ENCODE measurements at regions not wholly inside any gene's neighbourhood (a gene's known extent, or its start where the extent isn't known, plus 50 kb on each side); places are given as distances from the start of the nearest gene placed in this dataset.
A peak's percentile ranks its signal among the peaks of the same experiment; 100 is the strongest.

DNA sequence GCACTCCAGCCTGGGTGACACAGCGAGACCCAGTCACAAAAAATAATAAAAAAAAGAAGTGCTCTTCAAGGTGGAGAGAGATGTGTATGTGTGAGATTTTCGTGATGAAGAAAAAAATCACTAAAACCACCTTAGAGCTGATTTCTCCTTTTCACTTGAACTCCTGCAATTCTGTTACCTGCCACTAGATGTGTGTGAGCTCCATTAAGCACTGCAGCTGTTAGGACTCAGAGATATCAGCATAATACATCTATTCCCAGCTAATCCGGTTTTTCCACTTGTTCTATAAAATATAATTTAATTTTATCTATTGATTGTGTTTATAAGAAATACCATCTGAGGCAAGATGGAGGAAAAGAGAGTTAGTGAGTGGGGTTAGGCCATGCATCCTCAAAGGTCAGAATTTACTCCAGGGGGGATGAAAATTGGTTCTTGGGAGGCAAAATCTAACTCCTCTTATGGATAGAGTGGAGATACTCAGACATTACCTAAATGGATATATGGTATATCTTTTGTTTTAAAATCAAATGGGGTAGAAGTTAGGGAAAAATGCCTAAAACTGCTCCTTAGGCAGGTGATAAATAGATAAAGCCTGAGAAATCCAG lies 152.7 kb downstream of the IL20RB start:
- Histone ChIP-seq H3K9me3 (no peaks in the 10 kb centered on the region), H3K4me3 (no peak overlapping the region), H3K36me3 (no peaks in the 10 kb centered on the region), H3K4me1 (peaks cover 0 to 2% (median 0%) of the 10 kb centered on the region in 3 donors), H3K27ac (no peak overlapping the region), H3K27me3 (peaks cover 0 to 22% (median 0%) of the 10 kb centered on the region in 4 donors)
- TF ChIP-seq POLR2A (IDR thresholded peaks at IDR 0.05) (no peak), CTCF (IDR thresholded peaks at IDR 0.05) (peak; percentile 27 to 79 (median 67))
- DNase-seq, result no peak
- intact Hi-C loops (cut with DNase I), result no loop called here
- 20 to 22% methylated on average over 3 of the region's 3 CpGs for WGBS, 2 donors

DNA sequence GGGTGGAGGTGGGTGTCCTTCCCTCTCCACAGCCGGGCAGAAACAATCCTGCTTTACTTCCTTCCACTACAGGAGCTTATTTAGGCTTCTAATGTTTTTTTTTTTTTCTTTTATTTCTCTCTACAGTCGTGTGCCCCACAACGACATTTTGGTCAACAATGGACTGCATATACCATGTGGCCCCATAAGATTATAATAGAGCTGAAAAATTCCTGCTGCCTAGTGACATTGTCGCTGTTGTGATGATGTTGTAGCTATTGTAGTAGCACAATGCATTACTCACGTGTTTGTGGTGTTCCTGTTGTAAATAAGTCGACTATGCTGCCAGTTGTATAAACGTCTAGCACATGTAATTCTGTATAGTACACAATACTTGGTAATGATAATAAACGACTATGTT lies 153.7 kb downstream of the IL20RB start:
- no peaks in the 10 kb centered on the region for H3K36me3 ChIP-seq
- intact Hi-C loops (cut with DNase I), result no loop called here
- peaks cover 0 to 22% (median 0%) of the 10 kb centered on the region in 4 donors for H3K27me3 ChIP-seq
- H3K9me3 ChIP-seq, result no peaks in the 10 kb centered on the region
- no peak overlapping the region for H3K4me3 ChIP-seq
- no peak overlapping the region for H3K27ac ChIP-seq
- DNase-seq, result no peak
- 64 to 81% methylated on average over 8 of the region's 8 CpGs for WGBS, 2 donors
- H3K4me1 ChIP-seq, result no peaks in the 10 kb centered on the region
- no peak for TF ChIP-seq POLR2A (IDR thresholded peaks at IDR 0.05)
- TF ChIP-seq CTCF (IDR thresholded peaks at IDR 0.05), result no peak

DNA sequence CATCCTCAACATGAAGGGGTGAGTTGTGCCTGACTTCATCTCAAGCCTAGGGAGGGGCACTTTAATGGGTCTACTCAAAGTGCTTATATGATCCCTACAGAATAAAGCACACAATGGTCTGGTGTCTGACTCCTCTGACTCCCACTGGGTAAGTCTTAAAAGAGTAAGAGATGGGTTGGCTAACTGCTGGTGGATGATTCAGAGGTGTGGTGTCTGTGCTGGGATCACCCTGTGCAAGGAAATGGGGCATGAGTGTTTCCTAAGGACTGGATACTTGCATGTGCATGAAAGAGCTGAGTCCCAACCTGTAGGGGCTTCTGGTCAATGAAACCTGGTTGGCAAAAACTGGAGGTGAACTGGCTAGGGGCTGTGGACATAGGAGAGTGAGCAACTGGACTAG lies 158.8 kb downstream of the IL20RB start:
- Histone ChIP-seq H3K4me3 (no peak overlapping the region), H3K9me3 (no peaks in the 10 kb centered on the region), H3K4me1 (no peaks in the 10 kb centered on the region), H3K36me3 (no peaks in the 10 kb centered on the region), H3K27ac (no peak overlapping the region), H3K27me3 (no peaks in the 10 kb centered on the region)
- intact Hi-C loops (cut with DNase I), result no loop called here
- no peak for DNase-seq
- TF ChIP-seq POLR2A (IDR thresholded peaks at IDR 0.05) (no peak), CTCF (IDR thresholded peaks at IDR 0.05) (no peak)

- no peak overlapping the region for H3K27ac ChIP-seq
- H3K9me3 ChIP-seq, result no peaks in the 10 kb centered on the region
- 35 to 47% methylated on average over 3 of the region's 3 CpGs for WGBS, 2 donors
- intact Hi-C loops (cut with DNase I), result no loop called here
- H3K4me3 ChIP-seq, result no peak overlapping the region
- no peaks in the 10 kb centered on the region for H3K36me3 ChIP-seq
- no peaks in the 10 kb centered on the region for H3K4me1 ChIP-seq
- H3K27me3 ChIP-seq, result no peaks in the 10 kb centered on the region
- DNase-seq, result no peak
- TF ChIP-seq CTCF (IDR thresholded peaks at IDR 0.05) (peak in 5 of 6 experiments; percentile 31 to 66 (median 41)), POLR2A (IDR thresholded peaks at IDR 0.05) (no peak)
Observed at GRCh38 chr3:137121704-137122314, 164.0 kb downstream of the IL20RB start.

- 64 to 73% methylated on average over 2 of the region's 2 CpGs for WGBS, 2 donors
- Histone ChIP-seq H3K27me3 (no peaks in the 10 kb centered on the region), H3K36me3 (no peaks in the 10 kb centered on the region), H3K9me3 (no peaks in the 10 kb centered on the region), H3K27ac (no peak overlapping the region), H3K4me1 (no peaks in the 10 kb centered on the region), H3K4me3 (no peak overlapping the region)
- no peak for DNase-seq
- TF ChIP-seq POLR2A (IDR thresholded peaks at IDR 0.05) (no peak), CTCF (IDR thresholded peaks at IDR 0.05) (no peak)
- intact Hi-C loops (cut with DNase I), result no loop called here
Observed at GRCh38 chr3:137131081-137131480, 173.3 kb downstream of the IL20RB start.

Measured in esophagus squamous epithelium (tissue), 5 donors.